T-helper 1 cell treated with Interleukin-12 subunit alpha and Interleukin-12 subunit beta and Interleukin-4 antibody, amounts not matched to agents 30 μg/mL and 1 μg/mL, for 36 hours (primary cell): ENCODE measurements at regions not wholly inside any gene's neighbourhood (a gene's known extent, or its start where the extent isn't known, plus 50 kb on each side); places are given as distances from the start of the nearest gene placed in this dataset.
A peak's percentile ranks its signal among the peaks of the same experiment; 100 is the strongest.

Experiments used
- H3K27ac Mint-ChIP-seq: one replicate; pipeline ENCODE4 v1.8.0; 2021; ENCODE audit warnings: mild to moderate bottlenecking, mixed read lengths
- H3K27me3 Mint-ChIP-seq: one replicate; pipeline ENCODE4 v1.8.0; 2021; ENCODE audit warnings: low read depth, mixed read lengths
- H3K36me3 Mint-ChIP-seq: one replicate; pipeline ENCODE4 v1.8.0; 2021; ENCODE audit warnings: low read depth, mixed read lengths
- H3K4me1 Mint-ChIP-seq: one replicate; pipeline ENCODE4 v1.8.0; 2021; ENCODE audit warnings: low read depth, mixed read lengths
- H3K4me3 Mint-ChIP-seq: one replicate; pipeline ENCODE4 v1.8.0; 2021; ENCODE audit warnings: mild to moderate bottlenecking, moderate library complexity, mixed read lengths
- H3K9me3 Mint-ChIP-seq: one replicate; pipeline ENCODE4 v1.8.0; 2021; ENCODE audit warnings: mixed read lengths

GRCh38 chr3:186487819-186488218 lies 56.4 kb downstream of the CRYGS start:
- Mint-ChIP-seq H3K36me3 (no peaks in the 10 kb centered on the region), H3K27ac (no peak overlapping the region), H3K4me1 (peaks cover 3% of the 10 kb centered on the region), H3K4me3 (no peak overlapping the region), H3K9me3 (no peaks in the 10 kb centered on the region), H3K27me3 (peaks cover 6% of the 10 kb centered on the region)

GRCh38 chr3:186487037-186487436 lies 57.1 kb downstream of the CRYGS start:
- no peak overlapping the region for H3K27ac Mint-ChIP-seq
- peaks cover 3% of the 10 kb centered on the region for H3K4me1 Mint-ChIP-seq
- H3K4me3 Mint-ChIP-seq, result no peak overlapping the region
- H3K9me3 Mint-ChIP-seq, result no peaks in the 10 kb centered on the region
- H3K27me3 Mint-ChIP-seq, result peaks cover 6% of the 10 kb centered on the region
- H3K36me3 Mint-ChIP-seq, result no peaks in the 10 kb centered on the region

- H3K9me3 Mint-ChIP-seq, result no peaks in the 10 kb centered on the region
- H3K27me3 Mint-ChIP-seq, result no peaks in the 10 kb centered on the region
- peaks cover 4% of the 10 kb centered on the region for H3K4me1 Mint-ChIP-seq
- no peaks in the 10 kb centered on the region for H3K36me3 Mint-ChIP-seq
- no peak overlapping the region for H3K27ac Mint-ChIP-seq
- no peak overlapping the region for H3K4me3 Mint-ChIP-seq
Observed at GRCh38 chr3:186483611-186484340, 60.4 kb downstream of the CRYGS start.

- no peaks in the 10 kb centered on the region for H3K36me3 Mint-ChIP-seq
- peaks cover 7% of the 10 kb centered on the region for H3K4me1 Mint-ChIP-seq
- H3K9me3 Mint-ChIP-seq, result no peaks in the 10 kb centered on the region
- H3K27me3 Mint-ChIP-seq, result no peaks in the 10 kb centered on the region
- H3K27ac Mint-ChIP-seq, result no peak overlapping the region
- H3K4me3 Mint-ChIP-seq, result no peak overlapping the region
Observed at GRCh38 chr3:186481526-186481925, 62.7 kb downstream of the CRYGS start.

GRCh38 chr3:186477876-186478275 lies 66.3 kb downstream of the CRYGS start:
- H3K9me3 Mint-ChIP-seq, result no peaks in the 10 kb centered on the region
- H3K36me3 Mint-ChIP-seq, result peaks cover 2% of the 10 kb centered on the region
- no peaks in the 10 kb centered on the region for H3K27me3 Mint-ChIP-seq
- H3K27ac Mint-ChIP-seq, result no peak overlapping the region
- H3K4me1 Mint-ChIP-seq, result peaks cover 7% of the 10 kb centered on the region
- H3K4me3 Mint-ChIP-seq, result no peak overlapping the region

- Mint-ChIP-seq H3K27ac (no peak overlapping the region), H3K9me3 (no peaks in the 10 kb centered on the region), H3K4me1 (peaks cover 7% of the 10 kb centered on the region), H3K36me3 (peaks cover 2% of the 10 kb centered on the region), H3K4me3 (no peak overlapping the region), H3K27me3 (no peaks in the 10 kb centered on the region)
Observed at GRCh38 chr3:186477033-186477432, 67.1 kb downstream of the CRYGS start.

GRCh38 chr3:186476541-186476940 lies 67.6 kb downstream of the CRYGS start:
- H3K9me3 Mint-ChIP-seq, result no peaks in the 10 kb centered on the region
- peaks cover 2% of the 10 kb centered on the region for H3K36me3 Mint-ChIP-seq
- peak overlapping the region; percentile 11 for H3K4me3 Mint-ChIP-seq
- H3K27me3 Mint-ChIP-seq, result no peaks in the 10 kb centered on the region
- H3K4me1 Mint-ChIP-seq, result peaks cover 7% of the 10 kb centered on the region
- no peak overlapping the region for H3K27ac Mint-ChIP-seq

GRCh38 chr3:186476044-186476468 lies 68.1 kb downstream of the CRYGS start:
- Mint-ChIP-seq H3K4me3 (no peak overlapping the region), H3K9me3 (no peaks in the 10 kb centered on the region), H3K27ac (no peak overlapping the region), H3K4me1 (peaks cover 6% of the 10 kb centered on the region), H3K36me3 (peaks cover 2% of the 10 kb centered on the region), H3K27me3 (no peaks in the 10 kb centered on the region)

- Mint-ChIP-seq H3K4me3 (no peak overlapping the region), H3K27ac (no peak overlapping the region), H3K36me3 (peaks cover 2% of the 10 kb centered on the region), H3K9me3 (no peaks in the 10 kb centered on the region), H3K27me3 (no peaks in the 10 kb centered on the region), H3K4me1 (peaks cover 4% of the 10 kb centered on the region)
Observed at GRCh38 chr3:186473166-186473565, 71.0 kb downstream of the CRYGS start.

- H3K4me3 Mint-ChIP-seq, result no peak overlapping the region
- H3K27me3 Mint-ChIP-seq, result no peaks in the 10 kb centered on the region
Observed at GRCh38 chr3:186472456-186473008, 71.6 kb downstream of the CRYGS start.

GRCh38 chr3:186471771-186472170 lies 72.4 kb downstream of the CRYGS start:
- Mint-ChIP-seq H3K27ac (no peak overlapping the region), H3K4me3 (no peak overlapping the region), H3K27me3 (no peaks in the 10 kb centered on the region), H3K36me3 (peaks cover 2% of the 10 kb centered on the region), H3K4me1 (peaks cover under 1% of the 10 kb centered on the region), H3K9me3 (no peaks in the 10 kb centered on the region)

More at GRCh38 chr3:186472456-186473008, 71.6 kb downstream of the CRYGS start:
- H3K27ac Mint-ChIP-seq, result no peak overlapping the region
- H3K4me1 Mint-ChIP-seq, result peaks cover 4% of the 10 kb centered on the region
- H3K9me3 Mint-ChIP-seq, result no peaks in the 10 kb centered on the region
- peaks cover 2% of the 10 kb centered on the region for H3K36me3 Mint-ChIP-seq

- H3K27me3 Mint-ChIP-seq, result no peaks in the 10 kb centered on the region
- no peaks in the 10 kb centered on the region for H3K36me3 Mint-ChIP-seq
- no peak overlapping the region for H3K27ac Mint-ChIP-seq
- no peaks in the 10 kb centered on the region for H3K4me1 Mint-ChIP-seq
- H3K9me3 Mint-ChIP-seq, result no peaks in the 10 kb centered on the region
- no peak overlapping the region for H3K4me3 Mint-ChIP-seq
Observed at GRCh38 chr3:186469525-186469924, 74.7 kb downstream of the CRYGS start.

- H3K36me3 Mint-ChIP-seq, result no peaks in the 10 kb centered on the region
- H3K4me1 Mint-ChIP-seq, result no peaks in the 10 kb centered on the region
- no peak overlapping the region for H3K4me3 Mint-ChIP-seq
- H3K27me3 Mint-ChIP-seq, result no peaks in the 10 kb centered on the region
- no peak overlapping the region for H3K27ac Mint-ChIP-seq
- H3K9me3 Mint-ChIP-seq, result no peaks in the 10 kb centered on the region
Observed at GRCh38 chr3:186467969-186468368, 76.2 kb downstream of the CRYGS start.

GRCh38 chr3:186466391-186466974 lies 77.7 kb downstream of the CRYGS start:
- H3K36me3 Mint-ChIP-seq, result no peaks in the 10 kb centered on the region
- H3K9me3 Mint-ChIP-seq, result no peaks in the 10 kb centered on the region
- no peaks in the 10 kb centered on the region for H3K27me3 Mint-ChIP-seq
- H3K27ac Mint-ChIP-seq, result no peak overlapping the region
- no peaks in the 10 kb centered on the region for H3K4me1 Mint-ChIP-seq
- H3K4me3 Mint-ChIP-seq, result no peak overlapping the region

- H3K27ac Mint-ChIP-seq, result no peak overlapping the region
- no peaks in the 10 kb centered on the region for H3K36me3 Mint-ChIP-seq
- no peaks in the 10 kb centered on the region for H3K27me3 Mint-ChIP-seq
- H3K9me3 Mint-ChIP-seq, result no peaks in the 10 kb centered on the region
- H3K4me1 Mint-ChIP-seq, result no peaks in the 10 kb centered on the region
- no peak overlapping the region for H3K4me3 Mint-ChIP-seq
Observed at GRCh38 chr3:186465508-186465907, 78.7 kb downstream of the CRYGS start.
